ENCODE measurements at regions not wholly inside any gene's neighbourhood (a gene's known extent, or its start where the extent isn't known, plus 50 kb on each side); places are given as distances from the start of the nearest gene placed in this dataset.

GRCh38 chr11:129278586-129279319 is 86.6 kb upstream of the ARHGAP32 start:
- TF ChIP-seq CTCF (IDR thresholded peaks at IDR 0.05; ENCODE audit: low read depth, low read length, poor library complexity, severe bottlenecking) (no peak), EZH2phosphoT487 (IDR thresholded peaks at IDR 0.05; ENCODE audit: borderline replicate concordance, low read length) (no peak)
